GM18502 (cell line): ENCODE measurements at regions not wholly inside any gene's neighbourhood (a gene's known extent, or its start where the extent isn't known, plus 50 kb on each side); places are given as distances from the start of the nearest gene placed in this dataset.

Experiments
- ATAC-seq: cut with Tn5 transposase; IDR thresholded peaks from one replicate; pipeline ENCODE4 v1.9.1; 2021; ENCODE audit warnings: mild to moderate bottlenecking; ENCODE audit not compliant: unreplicated experiment, poor library complexity

DNA sequence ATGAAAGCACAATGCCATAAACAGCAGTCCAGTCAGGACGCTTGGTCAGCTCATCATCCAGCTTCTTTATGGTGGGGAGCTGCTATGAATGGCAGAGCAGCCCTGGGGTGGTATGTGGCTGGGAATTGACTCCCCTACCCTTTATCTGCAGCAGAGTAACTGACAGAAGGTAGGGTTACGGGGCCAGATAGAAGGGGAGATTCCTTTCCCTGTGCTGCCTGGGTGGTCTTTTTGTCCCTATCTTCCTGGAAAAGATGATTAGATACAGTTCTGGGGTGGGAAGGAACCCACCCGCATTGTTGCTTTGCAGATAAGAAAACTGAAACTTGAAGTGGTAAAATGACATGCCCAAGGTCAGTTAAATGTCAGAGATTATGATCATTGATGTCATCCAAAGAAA lies 405.5 kb downstream of the ARHGEF28 start:
- ATAC-seq = no peak

DNA sequence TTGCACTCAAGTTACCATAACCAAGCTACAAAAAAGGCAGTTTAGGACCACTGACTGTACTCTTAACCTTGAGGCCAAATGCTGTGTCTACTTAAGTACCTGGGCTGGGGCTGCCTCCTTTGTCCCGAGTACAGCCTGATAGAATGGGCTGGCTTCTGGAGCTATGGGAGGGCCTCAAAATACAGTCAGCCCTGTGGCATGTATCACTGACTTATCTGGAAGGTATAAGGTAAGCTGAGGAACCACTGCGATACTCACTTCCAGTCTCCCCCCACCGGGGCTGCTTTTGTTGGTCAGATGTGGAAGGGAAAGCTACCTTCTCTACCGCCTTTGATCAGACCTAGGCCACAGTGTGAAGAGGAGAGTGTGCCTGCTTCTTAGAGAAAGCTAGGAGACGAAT lies 404.8 kb downstream of the ARHGEF28 start:
- no peak for ATAC-seq

DNA sequence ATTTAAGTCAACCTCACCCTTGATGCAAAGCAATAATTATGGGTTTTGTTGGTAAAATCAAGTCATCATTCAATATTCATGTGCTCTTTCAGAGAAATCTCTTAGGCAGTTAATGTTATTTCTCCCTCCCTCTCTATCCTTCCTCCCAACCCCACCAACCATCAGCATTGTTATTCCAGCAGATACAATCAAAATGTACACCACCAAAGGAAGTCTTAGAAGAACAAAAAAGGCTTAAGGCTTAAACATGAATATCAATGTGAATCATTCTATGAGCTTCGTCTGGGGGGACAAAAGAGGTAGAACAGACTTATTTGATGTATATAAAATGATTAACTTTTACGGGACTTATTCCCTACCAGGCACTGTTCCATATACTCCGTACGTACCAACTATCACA lies 404.4 kb downstream of the ARHGEF28 start:
- ATAC-seq = no peak

DNA sequence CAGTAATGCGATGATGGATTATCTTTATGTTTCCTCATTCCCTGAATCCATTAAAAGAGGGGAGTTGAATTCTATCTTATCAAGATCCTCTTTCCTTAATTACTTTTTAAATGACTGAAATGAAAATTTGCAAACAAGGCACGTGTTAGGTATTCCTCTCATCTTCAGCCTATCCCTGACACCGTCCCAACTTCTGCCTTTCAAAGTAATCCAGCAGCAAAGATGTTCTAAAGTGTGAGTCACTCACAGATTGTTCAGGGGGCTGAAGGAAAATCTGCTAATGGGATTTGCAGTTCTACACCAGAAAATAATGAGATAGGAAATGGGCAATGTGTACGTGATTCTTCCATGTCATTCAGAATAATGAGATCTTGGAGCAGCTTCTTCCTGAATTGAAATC lies 403.0 kb downstream of the ARHGEF28 start:
- ATAC-seq = no peak

DNA sequence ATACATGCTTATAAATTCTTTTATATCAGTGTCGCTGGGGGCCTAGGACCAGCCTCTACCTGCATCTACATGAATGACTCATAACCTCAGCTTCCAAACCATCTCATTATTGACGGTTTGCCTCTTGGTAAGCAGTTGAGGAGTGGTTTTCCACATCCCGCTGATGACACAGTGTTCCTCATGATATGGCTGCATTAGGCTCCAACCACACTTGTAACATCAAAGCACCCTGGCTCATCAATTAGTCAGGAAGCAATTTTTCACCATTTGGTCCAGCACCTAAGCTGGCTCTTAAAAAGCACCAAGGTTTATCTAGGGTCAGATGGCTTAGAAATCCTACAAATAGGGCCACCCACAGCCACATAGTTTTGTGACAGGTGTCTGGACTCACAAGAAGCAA lies 402.4 kb downstream of the ARHGEF28 start:
- no peak for ATAC-seq

DNA sequence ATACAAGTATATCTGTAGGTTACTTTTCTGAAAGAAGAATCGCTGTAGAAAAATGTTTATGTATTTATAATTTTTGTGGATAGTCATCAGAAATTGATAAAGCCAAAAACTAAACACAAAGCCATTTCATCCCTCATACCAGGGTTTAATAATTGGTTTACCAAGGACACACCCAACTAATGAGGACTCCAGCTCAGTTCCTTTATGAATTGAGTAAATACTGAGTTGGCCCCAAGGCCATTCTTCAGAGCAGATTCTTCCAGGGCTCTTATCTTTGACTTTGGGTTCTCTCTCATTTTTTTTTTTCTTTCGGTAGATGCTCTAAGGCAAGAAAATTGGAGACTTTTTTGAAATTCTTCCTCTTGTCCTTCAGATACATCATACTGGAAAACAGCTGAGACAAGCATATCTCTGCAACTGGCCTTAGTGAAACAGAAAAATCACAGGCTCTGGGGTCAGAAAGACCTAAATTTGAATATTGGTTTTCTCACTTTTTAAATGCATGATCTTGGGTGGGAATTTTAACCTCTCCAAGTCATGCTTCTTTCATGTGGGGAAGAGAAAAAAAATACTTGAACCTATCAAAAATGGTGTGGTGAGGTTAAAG lies 401.8 kb downstream of the ARHGEF28 start:
- ATAC-seq = no peak

DNA sequence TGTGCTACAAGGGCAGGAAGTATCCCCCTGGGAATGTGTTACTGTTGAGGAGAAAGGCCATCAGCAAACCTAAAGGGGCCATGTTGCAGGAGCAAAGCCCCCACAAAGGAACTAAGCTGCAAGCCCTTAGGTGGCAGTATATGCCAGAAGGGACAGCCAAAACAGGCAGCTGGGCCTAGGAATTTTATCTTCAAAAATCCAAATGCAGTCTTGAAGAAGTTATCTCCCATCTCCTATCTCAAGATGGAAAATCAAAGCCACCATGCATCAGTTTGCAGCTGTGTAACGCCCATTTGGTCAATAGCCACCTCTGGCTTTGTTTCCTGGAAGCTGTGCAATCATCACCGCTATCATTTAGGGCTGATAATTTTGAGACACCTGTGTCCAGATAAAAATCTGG lies 400.3 kb downstream of the ARHGEF28 start:
- ATAC-seq = no peak

DNA sequence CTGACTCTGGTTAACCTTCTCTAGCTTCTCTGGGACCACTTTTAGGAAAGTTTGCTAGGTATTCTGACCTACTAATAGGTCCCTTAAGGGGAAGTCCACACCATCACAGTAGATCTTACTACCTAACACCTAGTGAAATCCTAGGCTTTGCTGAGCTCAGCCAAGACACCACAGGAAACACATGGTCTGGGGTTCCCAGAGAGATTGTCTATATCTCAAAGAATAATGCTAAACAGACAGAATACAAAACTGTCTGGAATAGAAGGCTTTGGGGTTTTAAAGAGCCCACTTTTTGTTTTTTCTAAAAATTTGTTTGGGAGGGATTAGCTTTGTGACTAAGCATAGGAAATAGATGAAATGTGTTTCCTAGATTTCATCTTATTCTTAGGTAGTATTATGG lies 395.1 kb downstream of the ARHGEF28 start:
- no peak for ATAC-seq

DNA sequence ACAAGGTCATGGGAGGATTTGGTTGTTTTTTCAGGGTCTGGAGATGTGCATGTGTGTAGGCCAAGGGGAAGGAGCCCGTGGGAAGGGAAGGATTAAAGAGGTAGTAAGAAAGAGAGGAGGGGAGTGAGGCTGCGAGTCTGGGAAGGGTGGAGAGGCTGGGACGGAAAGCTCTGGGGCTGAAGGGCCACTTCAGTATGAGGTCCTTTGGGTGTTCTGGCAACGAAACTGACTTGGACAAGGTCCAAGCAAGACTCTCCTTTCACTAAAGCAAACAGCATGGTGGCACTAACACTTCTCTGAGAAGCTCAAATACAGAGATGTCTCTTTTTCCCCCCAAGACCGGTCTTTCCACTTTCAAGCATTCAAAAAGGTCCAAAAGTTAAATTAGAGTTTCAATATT lies 394.5 kb downstream of the ARHGEF28 start:
- no peak for ATAC-seq

DNA sequence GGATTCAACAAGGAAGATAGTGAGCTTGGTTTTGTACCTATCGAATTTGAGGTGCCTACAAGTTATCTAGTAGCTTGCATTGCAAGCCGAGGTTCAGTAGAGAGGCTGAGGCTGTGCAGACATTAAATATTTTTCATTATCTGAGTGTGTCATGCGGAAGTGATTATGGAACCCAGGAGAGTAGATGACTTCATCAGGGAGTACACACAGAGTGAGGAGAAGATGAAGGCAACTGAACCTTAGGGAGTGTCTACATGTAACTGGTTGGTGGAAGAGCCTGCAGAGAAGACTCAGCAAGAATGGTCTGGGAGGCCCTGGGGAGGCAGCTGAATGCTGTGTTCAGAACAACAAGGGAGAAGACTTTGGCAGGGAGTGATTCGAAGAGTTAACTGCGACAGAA lies 393.9 kb downstream of the ARHGEF28 start:
- ATAC-seq = no peak

DNA sequence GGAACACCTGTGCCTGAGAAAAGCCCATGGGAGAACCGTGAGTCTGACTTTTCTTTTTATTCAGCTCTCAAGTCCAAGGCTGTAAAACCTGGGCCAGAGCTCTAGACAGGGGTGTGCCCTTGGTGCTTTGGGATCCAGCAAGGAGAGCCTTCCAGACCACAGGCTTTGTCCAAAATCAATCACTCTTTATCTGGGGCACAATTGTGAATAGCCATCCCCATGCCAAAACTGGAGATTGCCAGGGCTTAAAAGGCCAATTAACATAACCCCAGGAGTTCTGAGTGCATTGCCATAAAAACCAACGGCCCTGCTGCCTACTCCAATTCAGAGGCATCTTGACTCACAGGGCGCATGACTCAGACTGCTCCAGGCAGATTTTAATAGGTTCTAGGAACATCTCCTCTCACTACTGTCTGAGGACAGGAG lies 391.8 kb downstream of the ARHGEF28 start:
- no peak for ATAC-seq

DNA sequence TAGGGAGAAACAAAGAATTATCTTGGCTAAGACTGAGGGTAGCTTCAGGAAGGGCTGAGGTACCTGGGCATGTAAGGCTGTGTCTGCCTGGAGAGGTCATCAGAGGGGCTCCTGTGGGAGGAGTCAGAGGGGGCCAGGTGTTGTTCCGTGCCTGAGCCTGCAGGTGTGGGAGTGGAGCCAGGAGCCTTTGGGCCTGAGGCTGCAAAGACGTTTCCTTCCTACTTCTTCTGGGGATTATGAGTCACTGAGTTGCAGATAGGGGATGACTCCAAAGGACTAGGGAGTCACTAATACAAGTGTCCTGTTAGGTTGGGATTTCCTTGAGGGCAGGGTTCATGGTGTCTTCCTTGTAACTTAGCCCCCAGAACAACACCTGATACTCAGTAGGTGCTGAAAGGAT lies 391.1 kb downstream of the ARHGEF28 start:
- ATAC-seq = no peak

DNA sequence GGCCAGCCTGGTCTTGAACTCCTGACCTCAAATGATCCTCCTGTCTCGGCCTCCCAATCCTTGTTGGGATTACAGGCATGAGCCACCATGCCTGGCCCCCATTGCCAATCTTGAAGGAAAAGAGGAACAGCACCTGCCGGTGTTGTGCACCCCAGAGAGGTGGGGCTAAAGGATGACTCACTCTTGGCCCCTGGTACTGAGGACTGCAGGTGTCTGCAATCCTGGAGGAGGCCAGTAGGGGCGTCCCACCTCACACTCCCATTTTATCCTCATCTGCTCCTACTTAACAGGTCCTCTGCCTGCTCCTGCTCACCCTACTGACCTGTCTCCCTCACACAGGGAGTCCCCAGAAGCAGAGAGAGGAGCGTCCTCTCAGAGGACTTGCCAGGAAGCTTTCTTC lies 390.4 kb downstream of the ARHGEF28 start:
- no peak for ATAC-seq

DNA sequence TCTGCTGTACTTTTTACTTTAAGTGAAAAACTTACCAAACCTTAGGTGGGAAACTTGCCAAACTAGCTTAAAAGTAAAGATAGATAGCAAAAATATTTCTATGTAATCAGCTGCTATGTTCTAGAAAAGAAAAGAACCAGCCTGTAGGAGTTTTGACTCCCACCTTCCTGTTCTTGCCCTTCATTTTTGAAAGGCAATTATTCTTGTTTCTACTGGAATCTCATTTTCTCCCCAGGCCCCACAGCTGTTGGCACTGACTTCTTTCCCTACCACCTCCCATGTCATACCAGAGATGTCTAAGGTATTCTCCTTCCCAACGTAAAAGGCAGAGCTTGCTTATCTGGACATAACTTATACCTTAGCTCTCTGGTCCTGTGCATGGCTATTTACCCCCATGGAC lies 389.7 kb downstream of the ARHGEF28 start:
- no peak for ATAC-seq

DNA sequence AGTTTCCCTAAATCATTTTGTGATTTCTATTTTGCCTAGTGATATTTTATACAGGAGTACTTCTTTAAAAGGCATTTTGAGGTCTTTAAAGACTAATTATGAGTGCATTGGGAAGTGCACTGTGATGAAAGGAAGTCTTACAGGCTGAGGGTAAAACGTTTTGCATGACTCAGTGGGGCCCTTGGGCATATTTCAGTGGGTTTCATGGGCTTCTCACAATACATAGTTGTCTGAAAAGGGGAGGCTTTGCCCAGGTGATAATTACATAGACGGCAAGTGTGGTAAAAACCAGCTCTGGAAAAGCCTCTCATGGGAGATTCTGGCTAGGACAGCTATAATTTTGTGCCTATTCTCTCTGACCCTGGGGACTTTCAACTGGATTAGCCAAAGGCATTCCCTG lies 387.2 kb downstream of the ARHGEF28 start:
- no peak for ATAC-seq

DNA sequence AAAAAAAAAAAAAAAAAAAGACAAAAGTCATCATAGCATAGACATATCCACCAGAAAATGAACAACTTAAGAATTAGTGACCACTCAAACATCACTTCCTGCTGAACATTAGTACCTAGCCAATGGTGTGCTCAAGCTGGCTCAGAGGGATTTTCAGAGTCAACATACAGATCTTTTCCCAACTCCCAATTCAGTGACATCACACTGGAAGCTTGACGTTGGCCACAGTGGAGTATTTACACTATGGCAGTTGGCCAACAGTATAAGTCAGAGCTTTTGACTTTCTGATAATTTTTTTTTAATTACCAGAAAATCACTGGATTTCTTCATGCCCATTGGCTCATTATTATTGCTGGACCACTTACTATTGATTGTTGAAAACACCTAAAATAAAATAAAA lies 383.5 kb downstream of the ARHGEF28 start:
- ATAC-seq = no peak

DNA sequence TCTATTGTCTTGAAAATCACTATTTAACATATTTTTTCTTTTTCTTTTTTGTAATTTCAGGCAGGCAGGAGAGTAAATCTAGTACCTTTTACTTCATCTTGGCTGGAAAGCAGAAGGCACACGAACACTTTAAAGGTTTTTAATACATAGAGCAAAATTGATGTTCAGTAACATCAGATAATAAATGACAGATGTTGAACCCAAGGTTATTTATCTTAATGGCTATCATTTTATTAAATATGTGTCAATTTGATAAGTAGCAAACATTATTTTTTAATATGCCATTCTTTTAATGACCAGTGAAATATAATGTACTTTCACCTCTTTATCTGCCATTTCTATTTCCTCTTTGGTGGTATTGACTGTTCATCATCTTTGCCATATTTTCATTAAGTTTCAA lies 381.2 kb downstream of the ARHGEF28 start:
- no peak for ATAC-seq

DNA sequence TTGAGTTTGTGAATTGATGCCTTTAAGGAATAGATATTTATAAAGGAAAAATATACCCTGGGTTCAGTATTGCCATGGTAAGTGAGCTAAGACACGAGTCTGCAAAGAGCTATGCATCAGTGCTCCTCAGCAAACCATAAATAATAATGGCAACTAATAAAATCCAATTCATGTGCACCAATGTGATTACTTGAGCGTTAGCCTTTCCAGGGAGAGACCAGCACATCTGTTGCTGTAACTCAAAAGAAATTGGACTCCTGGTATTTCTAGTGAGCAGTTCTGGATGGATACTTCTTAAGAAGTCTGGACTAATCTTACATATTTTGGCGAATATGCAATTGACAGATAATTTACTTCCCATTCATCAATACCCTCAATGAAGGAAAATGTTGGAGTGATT lies 373.3 kb downstream of the ARHGEF28 start:
- ATAC-seq = no peak

DNA sequence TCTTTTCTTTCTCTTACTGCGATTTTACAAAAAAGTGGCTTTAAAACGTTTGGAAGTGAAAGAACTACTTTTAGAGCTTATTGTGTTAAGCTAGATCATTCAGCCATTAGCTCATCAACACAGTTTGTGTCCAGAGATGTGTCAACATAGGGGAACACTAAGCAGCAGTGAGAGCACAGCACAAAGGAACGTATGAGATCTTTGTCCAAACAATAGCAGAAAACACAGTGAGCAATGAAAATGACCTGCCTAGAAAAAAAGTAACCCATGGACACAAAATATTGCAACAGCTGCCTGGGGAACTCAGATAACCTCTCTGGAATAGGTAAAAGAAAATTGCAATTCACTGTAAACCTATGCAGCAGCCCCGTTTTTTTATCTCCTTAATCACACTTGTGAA lies 372.5 kb downstream of the ARHGEF28 start:
- ATAC-seq = no peak

DNA sequence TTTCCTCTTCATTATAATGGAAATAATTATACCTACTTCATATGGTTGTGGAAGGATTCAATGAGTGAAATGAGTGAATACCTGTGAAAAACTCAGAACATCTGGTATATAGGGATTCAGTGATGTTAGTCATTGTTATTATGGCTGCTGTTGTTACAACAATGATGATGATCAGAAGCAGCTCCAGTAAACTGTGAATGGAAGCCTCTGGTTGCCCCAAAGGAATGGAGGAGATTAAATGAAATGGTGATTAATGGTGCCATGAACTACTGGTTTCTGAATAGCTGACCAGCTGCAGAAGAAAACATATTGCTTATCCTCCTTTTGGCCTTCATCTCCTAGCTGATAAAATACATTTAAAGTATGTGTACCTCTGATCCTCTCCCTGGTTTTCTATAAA lies 372.0 kb downstream of the ARHGEF28 start:
- no peak for ATAC-seq

DNA sequence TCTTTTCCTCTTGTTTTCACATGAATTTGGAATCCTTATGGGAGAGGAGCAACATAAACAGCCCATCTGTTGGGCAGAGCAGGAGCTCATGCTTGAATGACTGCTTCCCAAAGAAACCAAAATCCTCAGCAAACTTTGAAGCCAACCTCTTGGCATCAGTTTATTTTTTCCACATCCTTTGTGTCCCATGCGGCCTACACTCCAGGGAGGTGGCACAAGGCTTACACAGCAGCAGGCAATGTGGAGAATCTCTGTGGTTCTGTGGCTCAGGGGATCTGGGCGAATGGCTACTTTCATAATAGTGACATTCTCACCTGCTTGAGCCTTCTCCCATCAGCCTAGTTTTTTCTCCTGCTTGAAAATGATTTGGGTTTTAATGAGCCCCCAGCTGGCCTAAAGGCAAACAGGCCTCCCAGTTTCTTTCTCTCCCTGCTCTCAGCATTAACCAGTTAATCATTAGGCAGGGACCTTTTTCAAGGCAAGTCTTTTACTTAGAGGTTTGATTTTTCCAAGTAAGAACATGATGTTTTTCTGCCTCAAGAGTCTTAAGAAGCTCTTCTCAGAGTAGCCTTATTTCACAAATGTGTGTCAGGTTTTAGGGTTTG lies 370.3 kb downstream of the ARHGEF28 start:
- ATAC-seq = no peak

DNA sequence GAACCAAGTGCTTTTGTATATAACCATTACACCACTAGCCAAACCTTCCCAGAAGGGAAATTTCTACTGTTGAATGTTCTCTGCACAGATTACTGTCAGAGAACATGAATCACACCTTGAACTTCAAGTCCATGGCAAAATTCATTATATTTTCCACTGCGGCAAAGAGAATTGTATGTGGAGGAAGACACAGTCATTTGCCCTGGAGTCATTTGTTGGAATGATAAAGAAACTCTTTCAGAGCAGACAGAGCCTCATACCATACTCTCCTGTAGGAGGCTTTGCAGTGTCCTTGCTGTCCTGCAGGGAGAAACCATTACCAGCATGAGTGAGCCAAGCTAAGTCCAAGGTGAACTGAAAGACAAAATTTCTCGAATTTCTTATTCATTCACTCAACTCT lies 369.0 kb downstream of the ARHGEF28 start:
- no peak for ATAC-seq
